HEK293 (cell line): ENCODE measurements at regions not wholly inside any gene's neighbourhood (a gene's known extent, or its start where the extent isn't known, plus 50 kb on each side); places are given as distances from the start of the nearest gene placed in this dataset.

Source experiments
- CTCF ChIA-PET: fragments of 350-600 bp; formaldehyde crosslinking; extraction: SDS; loops from one replicate; lab custom pipeline; 2021; ENCODE audit warnings: antibody characterized with exemption; lab: Yijun Ruan, JAX
- POLR2A ChIA-PET: fragments of 300-600 bp; formaldehyde crosslinking; extraction: SDS; loops from one replicate; lab custom pipeline; 2020; ENCODE audit warnings: antibody characterized with exemption, inconsistent platforms; lab: Yijun Ruan, JAX
- H3K27ac ChIP-seq: fragments of 200-500 bp; sonication (Bioruptor generic); 2 replicates; pipeline ENCODE4 v1.5.1; 2014; ENCODE audit warnings: low read depth, low read length, control low read depth, inconsistent platforms; ENCODE audit errors: extremely low read depth
- H3K36me3 ChIP-seq, 2 experiments: fragments of 200-500 bp in 1 of 2; sonication (Bioruptor generic) in 1 of 2; 1 replicate in 1 of 2; 2 replicates in 1 of 2; pipeline ENCODE4 v1.5.1; 2014 to 2017; ENCODE audit warnings: inconsistent platforms in 2 of 2, low read length in 2 of 2; ENCODE audit not compliant: control insufficient read depth in 2 of 2, insufficient read depth in 1 of 2
- H3K4me1 ChIP-seq: fragments of 200-500 bp; sonication (Bioruptor generic); 2 replicates; pipeline ENCODE4 v1.5.1; 2014; ENCODE audit warnings: mild to moderate bottlenecking, low read length, inconsistent platforms; ENCODE audit not compliant: control insufficient read depth, insufficient read depth
- H3K4me3 ChIP-seq: 2 replicates; pipeline ENCODE4 v1.5.1; 2011; ENCODE audit warnings: low read depth, mild to moderate bottlenecking, control low read depth, low read length, moderate library complexity
- H3K9me3 ChIP-seq: fragments of 200-500 bp; sonication (Bioruptor generic); 2 replicates; pipeline ENCODE4 v1.5.1; 2014; ENCODE audit warnings: low read depth, low read length, inconsistent platforms; ENCODE audit not compliant: control insufficient read depth, insufficient read depth
- KLF10 ChIP-seq: fragments of 450-650 bp; IDR thresholded peaks from 2 replicates; pipeline ENCODE4 v1.5.1; 2018; ENCODE audit warnings: missing biosample characterization, mild to moderate bottlenecking, missing genetic modification characterization
- SP2 ChIP-seq: fragments of 450-650 bp; formaldehyde crosslinking; IDR thresholded peaks from 2 replicates; pipeline ENCODE4 v1.5.1; 2016; ENCODE audit warnings: missing biosample characterization, missing genetic modification characterization
- SP3 ChIP-seq: fragments of 450-650 bp; formaldehyde crosslinking; IDR thresholded peaks from 2 replicates; pipeline ENCODE4 v1.5.1; 2016; ENCODE audit warnings: missing biosample characterization, missing genetic modification characterization
- TRIM28 ChIP-seq: IDR thresholded peaks from 2 replicates; pipeline ENCODE4 v1.6.1; 2011; ENCODE audit warnings: low read length, control low read depth, borderline replicate concordance
- ZBTB48 ChIP-seq: fragments of 450-650 bp; formaldehyde crosslinking; IDR thresholded peaks from 2 replicates; pipeline ENCODE4 v1.5.1; 2016; ENCODE audit warnings: missing biosample characterization, missing genetic modification characterization
- ZNF157 ChIP-seq: fragments of 450-650 bp; formaldehyde crosslinking; IDR thresholded peaks from 2 replicates; pipeline ENCODE4 v1.5.1; 2016; ENCODE audit warnings: missing biosample characterization, missing genetic modification characterization
- ZNF174 ChIP-seq: fragments of 450-650 bp; formaldehyde crosslinking; IDR thresholded peaks from 2 replicates; pipeline ENCODE4 v1.5.0; 2017; ENCODE audit warnings: missing biosample characterization, mild to moderate bottlenecking, missing genetic modification characterization
- ZNF23 ChIP-seq: fragments of 450-650 bp; formaldehyde crosslinking; IDR thresholded peaks from 2 replicates; pipeline ENCODE4 v1.5.1; 2016; ENCODE audit warnings: missing biosample characterization, missing genetic modification characterization, borderline replicate concordance
- ZNF423 ChIP-seq: fragments of 450-650 bp; formaldehyde crosslinking; IDR thresholded peaks from 2 replicates; pipeline ENCODE4 v1.5.1; 2016; ENCODE audit warnings: missing biosample characterization, missing genetic modification characterization
- ZNF48 ChIP-seq: fragments of 450-650 bp; formaldehyde crosslinking; IDR thresholded peaks from 2 replicates; pipeline ENCODE4 v1.5.1; 2016; ENCODE audit warnings: missing biosample characterization, missing genetic modification characterization
- ZNF560 ChIP-seq: fragments of 450-650 bp; formaldehyde crosslinking; IDR thresholded peaks from 2 replicates; pipeline ENCODE4 v1.5.1; 2017; ENCODE audit warnings: missing biosample characterization, missing genetic modification characterization, borderline replicate concordance
- ZNF585B ChIP-seq: fragments of 450-650 bp; formaldehyde crosslinking; IDR thresholded peaks from 2 replicates; pipeline ENCODE4 v1.5.1; 2016; ENCODE audit warnings: missing biosample characterization, missing genetic modification characterization
- ZNF654 ChIP-seq: fragments of 450-650 bp; formaldehyde crosslinking; IDR thresholded peaks from 2 replicates; pipeline ENCODE4 v1.5.1; 2016; ENCODE audit warnings: low read depth, missing biosample characterization, missing genetic modification characterization
- ZNF664 ChIP-seq: fragments of 450-650 bp; formaldehyde crosslinking; IDR thresholded peaks from 2 replicates; pipeline ENCODE4 v1.5.1; 2016; ENCODE audit warnings: missing biosample characterization, missing genetic modification characterization
- ZNF768 ChIP-seq: fragments of 450-650 bp; formaldehyde crosslinking; IDR thresholded peaks from 2 replicates; pipeline ENCODE4 v1.5.1; 2018; ENCODE audit warnings: missing biosample characterization, mild to moderate bottlenecking, missing genetic modification characterization
- ZNF785 ChIP-seq: fragments of 450-650 bp; formaldehyde crosslinking; IDR thresholded peaks from 2 replicates; pipeline ENCODE4 v1.5.1; 2016; ENCODE audit warnings: missing biosample characterization, missing genetic modification characterization
- ZSCAN30 ChIP-seq: fragments of 450-650 bp; IDR thresholded peaks from 2 replicates; pipeline ENCODE4 v1.5.1; 2018; ENCODE audit warnings: missing biosample characterization, mild to moderate bottlenecking, missing genetic modification characterization, moderate library complexity
- TF ChIP-seq, protein P1 (sequence below): fragments of 450-650 bp; formaldehyde crosslinking; IDR thresholded peaks from 2 replicates; pipeline ENCODE4 v1.5.1; 2016; ENCODE audit warnings: missing biosample characterization, missing genetic modification characterization
- TF ChIP-seq, protein P2 (sequence below): fragments of 450-650 bp; formaldehyde crosslinking; IDR thresholded peaks from 2 replicates; pipeline ENCODE4 v1.5.1; 2016; ENCODE audit warnings: missing biosample characterization, missing genetic modification characterization
- TF ChIP-seq, protein P3 (sequence below): fragments of 450-650 bp; formaldehyde crosslinking; IDR thresholded peaks from 2 replicates; pipeline ENCODE4 v1.5.1; 2016; ENCODE audit warnings: missing biosample characterization, missing genetic modification characterization
- TF ChIP-seq, protein P4 (sequence below): fragments of 450-650 bp; formaldehyde crosslinking; IDR thresholded peaks from 2 replicates; pipeline ENCODE4 v1.5.1; 2016; ENCODE audit warnings: missing biosample characterization, missing genetic modification characterization
- TF ChIP-seq, protein P5 (sequence below): fragments of 450-650 bp; IDR thresholded peaks from 2 replicates; pipeline ENCODE4 v1.5.1; 2018; ENCODE audit warnings: missing biosample characterization, missing genetic modification characterization
- TF ChIP-seq, protein P6 (sequence below): fragments of 450-650 bp; formaldehyde crosslinking; IDR thresholded peaks from 2 replicates; pipeline ENCODE4 v1.5.1; 2016; ENCODE audit warnings: missing biosample characterization, missing genetic modification characterization

DNA sequence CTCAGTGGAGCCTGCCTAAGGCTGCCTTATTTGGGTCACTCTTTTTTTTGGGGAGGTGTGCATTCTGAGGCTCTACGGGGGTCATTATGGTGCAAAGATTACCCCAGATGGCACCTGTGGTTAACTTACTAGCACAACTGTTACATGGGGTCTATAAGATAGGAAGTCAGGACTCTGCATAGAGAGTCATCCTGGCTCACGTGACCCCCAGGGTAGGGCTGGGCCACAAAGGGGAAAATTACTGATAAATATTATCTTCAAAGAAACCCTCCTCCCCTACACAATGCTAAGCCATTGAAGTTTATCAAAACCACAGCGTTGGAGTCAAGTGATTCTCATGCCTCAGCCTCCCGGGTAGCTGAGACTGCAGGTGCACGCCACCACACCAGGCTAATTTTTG, 397.1 kb downstream of the MN1 start:
- ChIA-PET POLR2A (interaction anchor here (0.6 kb wide), 1 partner anchor 483 kb away, joined by 3 read pairs; no protein-coding TSS in a partner anchor), CTCF (interaction anchor here (0.6 to 2.4 kb wide), 12 partner anchors 10 to 606 kb away, joined by 3 to 11 read pairs (median 4); no protein-coding TSS in a partner anchor)
- TF ChIP-seq ZNF423 (tag by site-specific recombination) (no peak), KLF10 (no peak), TRIM28 (no peak)
- Histone ChIP-seq H3K27ac (no peak overlapping the region), H3K4me1 (no peaks in the 10 kb centered on the region), H3K36me3 (no peaks in the 10 kb centered on the region), H3K4me3 (no peak overlapping the region), H3K9me3 (no peaks in the 10 kb centered on the region)

DNA sequence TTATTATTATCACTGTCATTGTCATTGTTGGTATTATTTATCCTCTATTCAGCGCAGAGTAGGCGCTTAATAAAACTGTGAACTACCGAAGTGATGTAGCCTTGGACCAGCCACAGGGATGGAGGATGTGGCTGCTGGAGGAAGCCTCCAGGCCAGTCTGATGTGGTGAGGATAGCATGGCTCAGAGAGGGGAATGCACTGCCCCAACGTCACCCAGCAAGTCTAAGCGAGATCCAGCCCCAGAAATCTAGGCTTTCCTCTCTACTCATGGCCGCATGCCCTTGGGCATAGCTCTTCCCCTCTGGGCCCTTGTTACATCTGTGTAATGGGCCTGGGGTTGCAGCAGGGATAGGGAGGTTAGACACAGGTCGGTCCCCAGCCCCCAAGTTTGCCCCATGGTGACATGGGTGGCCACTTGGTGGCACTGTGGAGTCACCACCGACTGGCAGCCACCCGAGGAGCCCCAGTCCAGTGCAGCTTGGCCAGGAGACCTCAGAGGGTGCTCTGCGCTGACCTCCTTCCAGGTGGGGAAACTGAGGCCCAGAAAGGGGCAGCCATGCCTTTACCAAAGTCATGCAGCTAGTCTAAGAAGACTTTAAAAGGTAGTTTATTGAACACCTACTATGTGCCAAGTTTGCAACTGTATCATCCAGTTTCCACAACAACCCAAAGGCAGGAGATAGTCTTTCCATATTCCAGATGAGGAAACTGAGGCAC, 395.7 kb downstream of the MN1 start:
- H3K36me3 ChIP-seq: no peaks in the 10 kb centered on the region
- no peak overlapping the region for H3K27ac ChIP-seq
- POLR2A ChIA-PET: no interaction called here
- no peaks in the 10 kb centered on the region for H3K4me1 ChIP-seq
- H3K9me3 ChIP-seq: no peaks in the 10 kb centered on the region
- TF ChIP-seq, protein P1, sequence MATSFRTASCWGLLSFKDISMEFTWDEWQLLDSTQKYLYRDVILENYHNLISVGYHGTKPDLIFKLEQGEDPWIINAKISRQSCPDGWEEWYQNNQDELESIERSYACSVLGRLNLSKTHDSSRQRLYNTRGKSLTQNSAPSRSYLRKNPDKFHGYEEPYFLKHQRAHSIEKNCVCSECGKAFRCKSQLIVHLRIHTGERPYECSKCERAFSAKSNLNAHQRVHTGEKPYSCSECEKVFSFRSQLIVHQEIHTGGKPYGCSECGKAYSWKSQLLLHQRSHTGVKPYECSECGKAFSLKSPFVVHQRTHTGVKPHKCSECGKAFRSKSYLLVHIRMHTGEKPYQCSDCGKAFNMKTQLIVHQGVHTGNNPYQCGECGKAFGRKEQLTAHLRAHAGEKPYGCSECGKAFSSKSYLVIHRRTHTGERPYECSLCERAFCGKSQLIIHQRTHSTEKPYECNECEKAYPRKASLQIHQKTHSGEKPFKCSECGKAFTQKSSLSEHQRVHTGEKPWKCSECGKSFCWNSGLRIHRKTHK: no peak
- TF ChIP-seq ZNF654 (tag by site-specific recombination): peak; percentile 57
- no peak for TF ChIP-seq ZNF585B (tag by site-specific recombination)
- TF ChIP-seq, protein P2, sequence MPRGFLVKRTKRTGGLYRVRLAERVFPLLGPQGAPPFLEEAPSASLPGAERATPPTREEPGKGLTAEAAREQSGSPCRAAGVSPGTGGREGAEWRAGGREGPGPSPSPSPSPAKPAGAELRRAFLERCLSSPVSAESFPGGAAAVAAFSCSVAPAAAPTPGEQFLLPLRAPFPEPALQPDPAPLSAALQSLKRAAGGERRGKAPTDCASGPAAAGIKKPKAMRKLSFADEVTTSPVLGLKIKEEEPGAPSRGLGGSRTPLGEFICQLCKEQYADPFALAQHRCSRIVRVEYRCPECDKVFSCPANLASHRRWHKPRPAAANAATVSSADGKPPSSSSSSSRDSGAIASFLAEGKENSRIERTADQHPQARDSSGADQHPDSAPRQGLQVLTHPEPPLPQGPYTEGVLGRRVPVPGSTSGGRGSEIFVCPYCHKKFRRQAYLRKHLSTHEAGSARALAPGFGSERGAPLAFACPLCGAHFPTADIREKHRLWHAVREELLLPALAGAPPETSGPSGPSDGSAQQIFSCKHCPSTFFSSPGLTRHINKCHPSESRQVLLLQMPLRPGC: no peak
- no peak for TF ChIP-seq ZNF785 (tag by site-specific recombination)
- TF ChIP-seq ZBTB48 (tag by site-specific recombination): peak; percentile 21; the same call in 1 of the 2 replicates
- TF ChIP-seq SP2 (tag by site-specific recombination): no peak
- TF ChIP-seq, protein P3, sequence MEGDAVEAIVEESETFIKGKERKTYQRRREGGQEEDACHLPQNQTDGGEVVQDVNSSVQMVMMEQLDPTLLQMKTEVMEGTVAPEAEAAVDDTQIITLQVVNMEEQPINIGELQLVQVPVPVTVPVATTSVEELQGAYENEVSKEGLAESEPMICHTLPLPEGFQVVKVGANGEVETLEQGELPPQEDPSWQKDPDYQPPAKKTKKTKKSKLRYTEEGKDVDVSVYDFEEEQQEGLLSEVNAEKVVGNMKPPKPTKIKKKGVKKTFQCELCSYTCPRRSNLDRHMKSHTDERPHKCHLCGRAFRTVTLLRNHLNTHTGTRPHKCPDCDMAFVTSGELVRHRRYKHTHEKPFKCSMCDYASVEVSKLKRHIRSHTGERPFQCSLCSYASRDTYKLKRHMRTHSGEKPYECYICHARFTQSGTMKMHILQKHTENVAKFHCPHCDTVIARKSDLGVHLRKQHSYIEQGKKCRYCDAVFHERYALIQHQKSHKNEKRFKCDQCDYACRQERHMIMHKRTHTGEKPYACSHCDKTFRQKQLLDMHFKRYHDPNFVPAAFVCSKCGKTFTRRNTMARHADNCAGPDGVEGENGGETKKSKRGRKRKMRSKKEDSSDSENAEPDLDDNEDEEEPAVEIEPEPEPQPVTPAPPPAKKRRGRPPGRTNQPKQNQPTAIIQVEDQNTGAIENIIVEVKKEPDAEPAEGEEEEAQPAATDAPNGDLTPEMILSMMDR (tag by site-specific recombination): peak; percentile 78
- TF ChIP-seq ZSCAN30: 0 out of 2 replicates have a peak, but pooled peaks have one; percentile 34
- peak; percentile 80 for TF ChIP-seq ZNF664 (tag by site-specific recombination)
- TF ChIP-seq, protein P4, sequence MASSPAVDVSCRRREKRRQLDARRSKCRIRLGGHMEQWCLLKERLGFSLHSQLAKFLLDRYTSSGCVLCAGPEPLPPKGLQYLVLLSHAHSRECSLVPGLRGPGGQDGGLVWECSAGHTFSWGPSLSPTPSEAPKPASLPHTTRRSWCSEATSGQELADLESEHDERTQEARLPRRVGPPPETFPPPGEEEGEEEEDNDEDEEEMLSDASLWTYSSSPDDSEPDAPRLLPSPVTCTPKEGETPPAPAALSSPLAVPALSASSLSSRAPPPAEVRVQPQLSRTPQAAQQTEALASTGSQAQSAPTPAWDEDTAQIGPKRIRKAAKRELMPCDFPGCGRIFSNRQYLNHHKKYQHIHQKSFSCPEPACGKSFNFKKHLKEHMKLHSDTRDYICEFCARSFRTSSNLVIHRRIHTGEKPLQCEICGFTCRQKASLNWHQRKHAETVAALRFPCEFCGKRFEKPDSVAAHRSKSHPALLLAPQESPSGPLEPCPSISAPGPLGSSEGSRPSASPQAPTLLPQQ (tag by site-specific recombination): no peak
- TF ChIP-seq, protein P5, sequence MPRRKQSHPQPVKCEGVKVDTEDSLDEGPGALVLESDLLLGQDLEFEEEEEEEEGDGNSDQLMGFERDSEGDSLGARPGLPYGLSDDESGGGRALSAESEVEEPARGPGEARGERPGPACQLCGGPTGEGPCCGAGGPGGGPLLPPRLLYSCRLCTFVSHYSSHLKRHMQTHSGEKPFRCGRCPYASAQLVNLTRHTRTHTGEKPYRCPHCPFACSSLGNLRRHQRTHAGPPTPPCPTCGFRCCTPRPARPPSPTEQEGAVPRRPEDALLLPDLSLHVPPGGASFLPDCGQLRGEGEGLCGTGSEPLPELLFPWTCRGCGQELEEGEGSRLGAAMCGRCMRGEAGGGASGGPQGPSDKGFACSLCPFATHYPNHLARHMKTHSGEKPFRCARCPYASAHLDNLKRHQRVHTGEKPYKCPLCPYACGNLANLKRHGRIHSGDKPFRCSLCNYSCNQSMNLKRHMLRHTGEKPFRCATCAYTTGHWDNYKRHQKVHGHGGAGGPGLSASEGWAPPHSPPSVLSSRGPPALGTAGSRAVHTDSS: no peak
- TF ChIP-seq ZNF157 (tag by site-specific recombination): no peak
- no peak for TF ChIP-seq ZNF23 (tag by site-specific recombination)
- TF ChIP-seq ZNF174: no peak
- TF ChIP-seq, protein P6, sequence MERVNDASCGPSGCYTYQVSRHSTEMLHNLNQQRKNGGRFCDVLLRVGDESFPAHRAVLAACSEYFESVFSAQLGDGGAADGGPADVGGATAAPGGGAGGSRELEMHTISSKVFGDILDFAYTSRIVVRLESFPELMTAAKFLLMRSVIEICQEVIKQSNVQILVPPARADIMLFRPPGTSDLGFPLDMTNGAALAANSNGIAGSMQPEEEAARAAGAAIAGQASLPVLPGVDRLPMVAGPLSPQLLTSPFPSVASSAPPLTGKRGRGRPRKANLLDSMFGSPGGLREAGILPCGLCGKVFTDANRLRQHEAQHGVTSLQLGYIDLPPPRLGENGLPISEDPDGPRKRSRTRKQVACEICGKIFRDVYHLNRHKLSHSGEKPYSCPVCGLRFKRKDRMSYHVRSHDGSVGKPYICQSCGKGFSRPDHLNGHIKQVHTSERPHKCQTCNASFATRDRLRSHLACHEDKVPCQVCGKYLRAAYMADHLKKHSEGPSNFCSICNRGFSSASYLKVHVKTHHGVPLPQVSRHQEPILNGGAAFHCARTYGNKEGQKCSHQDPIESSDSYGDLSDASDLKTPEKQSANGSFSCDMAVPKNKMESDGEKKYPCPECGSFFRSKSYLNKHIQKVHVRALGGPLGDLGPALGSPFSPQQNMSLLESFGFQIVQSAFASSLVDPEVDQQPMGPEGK (tag by site-specific recombination): peak; percentile 22; the same call in 1 of the 2 replicates
- peak; percentile 90 for TF ChIP-seq ZNF768 (tag by site-specific recombination)
- no peak for TF ChIP-seq ZNF560 (tag by site-specific recombination)
- TF ChIP-seq ZNF48: no peak
- TF ChIP-seq SP3 (tag by site-specific recombination): no peak
- TF ChIP-seq, all 188 proteins: peak for 7
- CTCF ChIA-PET: interaction anchor here (0.6 to 2.4 kb wide), 27 partner anchors 9 to 1042 kb away, joined by 3 to 11 read pairs (median 3); no protein-coding TSS in a partner anchor
- H3K4me3 ChIP-seq: no peak overlapping the region
